KMS-11 (cell line): ENCODE measurements at regions not wholly inside any gene's neighbourhood (a gene's known extent, or its start where the extent isn't known, plus 50 kb on each side); places are given as distances from the start of the nearest gene placed in this dataset.

Experiments
- H2AFZ ChIP-seq: fragments of 200-600 bp; sonication (generic); 2 replicates; pipeline ENCODE4 v1.6.1; 2016; ENCODE audit warnings: antibody characterized with exemption, mixed run types, low read depth
- H3K27ac ChIP-seq: fragments of 200-600 bp; sonication (generic); 2 replicates; pipeline ENCODE4 v1.6.1; 2016; ENCODE audit warnings: mild to moderate bottlenecking, mixed run types
- H3K27me3 ChIP-seq: fragments of 200-600 bp; sonication (generic); 2 replicates; pipeline ENCODE4 v1.6.1; 2017; ENCODE audit warnings: mild to moderate bottlenecking, low read depth, mixed run types, moderate library complexity; ENCODE audit not compliant: insufficient read depth
- H3K36me3 ChIP-seq: fragments of 200-600 bp; sonication (generic); 2 replicates; pipeline ENCODE4 v1.6.1; 2017; ENCODE audit warnings: mild to moderate bottlenecking, mixed run types; ENCODE audit not compliant: insufficient read depth
- H3K4me1 ChIP-seq: fragments of 200-600 bp; sonication (generic); 2 replicates; pipeline ENCODE4 v1.6.1; 2016; ENCODE audit warnings: mild to moderate bottlenecking, low read depth, mixed run types; ENCODE audit not compliant: poor library complexity, severe bottlenecking
- H3K4me2 ChIP-seq: fragments of 200-600 bp; sonication (generic); 2 replicates; pipeline ENCODE4 v1.7.0; 2016; ENCODE audit warnings: mild to moderate bottlenecking, mixed run types
- H3K4me3 ChIP-seq: fragments of 200-600 bp; sonication (generic); IDR thresholded peaks from 2 replicates; pipeline ENCODE4 v1.6.1; 2017; ENCODE audit warnings: low read depth, low read length, mixed read lengths; ENCODE audit not compliant: insufficient read depth
- H3K79me2 ChIP-seq: fragments of 200-600 bp; sonication (generic); 2 replicates; pipeline ENCODE4 v1.6.1; 2016; ENCODE audit warnings: low read depth, mixed run types; ENCODE audit not compliant: insufficient read depth
- H3K9ac ChIP-seq: fragments of 200-600 bp; sonication (generic); 2 replicates; pipeline ENCODE4 v1.6.1; 2016; ENCODE audit warnings: mild to moderate bottlenecking, mixed run types
- H4K20me1 ChIP-seq: fragments of 200-600 bp; sonication (generic); 2 replicates; pipeline ENCODE4 v1.6.1; 2016; ENCODE audit warnings: mild to moderate bottlenecking, mixed run types; ENCODE audit not compliant: insufficient read depth
- CTCF ChIP-seq: fragments of 200-600 bp; sonication (generic); conservative IDR thresholded peaks from 2 replicates; pipeline ENCODE4 v1.6.1; 2017; ENCODE audit warnings: low read depth, mild to moderate bottlenecking, antibody characterized with exemption, low read length, moderate library complexity, mixed read lengths

DNA sequence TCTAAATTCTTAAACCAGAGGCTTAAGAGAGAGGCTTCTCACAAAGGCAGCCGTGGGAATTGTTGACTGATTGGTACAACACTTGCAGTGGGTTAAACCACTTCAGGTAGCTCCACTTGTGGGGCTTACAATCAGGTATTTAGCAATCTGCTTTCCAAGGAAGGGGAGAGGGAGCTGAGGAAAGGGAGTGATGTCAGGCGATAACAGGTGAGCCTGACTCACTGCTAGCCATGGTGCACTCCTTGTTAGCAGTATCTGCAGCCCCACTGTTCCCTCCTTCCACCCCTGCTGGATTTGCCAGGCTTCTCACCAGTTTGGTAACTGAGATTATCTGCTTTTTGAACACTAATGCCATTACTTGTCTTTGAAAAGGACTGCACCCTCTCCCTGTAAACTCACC is 1056.7 kb upstream of the FANCL start:
- no peak overlapping the region for H2AFZ ChIP-seq
- H3K27me3 ChIP-seq = no peaks in the 10 kb centered on the region
- no peaks in the 10 kb centered on the region for H3K36me3 ChIP-seq
- H4K20me1 ChIP-seq = no peaks in the 10 kb centered on the region
- TF ChIP-seq CTCF = no peak
- no peak overlapping the region for H3K27ac ChIP-seq
- H3K4me2 ChIP-seq = no peak overlapping the region
- no peak overlapping the region for H3K9ac ChIP-seq
- H3K4me1 ChIP-seq = no peaks in the 10 kb centered on the region
- no peaks in the 10 kb centered on the region for H3K79me2 ChIP-seq
- H3K4me3 ChIP-seq = no peak overlapping the region

GRCh38 chr2:59296279-59296678 is 1055.2 kb upstream of the FANCL start:
- Histone ChIP-seq H3K79me2 (no peaks in the 10 kb centered on the region), H3K36me3 (no peaks in the 10 kb centered on the region), H3K4me1 (no peaks in the 10 kb centered on the region), H3K27ac (no peak overlapping the region), H3K4me3 (no peak overlapping the region), H3K9ac (no peak overlapping the region), H4K20me1 (no peaks in the 10 kb centered on the region), H2AFZ (no peak overlapping the region), H3K27me3 (no peaks in the 10 kb centered on the region), H3K4me2 (no peak overlapping the region)
- TF ChIP-seq CTCF = no peak

DNA sequence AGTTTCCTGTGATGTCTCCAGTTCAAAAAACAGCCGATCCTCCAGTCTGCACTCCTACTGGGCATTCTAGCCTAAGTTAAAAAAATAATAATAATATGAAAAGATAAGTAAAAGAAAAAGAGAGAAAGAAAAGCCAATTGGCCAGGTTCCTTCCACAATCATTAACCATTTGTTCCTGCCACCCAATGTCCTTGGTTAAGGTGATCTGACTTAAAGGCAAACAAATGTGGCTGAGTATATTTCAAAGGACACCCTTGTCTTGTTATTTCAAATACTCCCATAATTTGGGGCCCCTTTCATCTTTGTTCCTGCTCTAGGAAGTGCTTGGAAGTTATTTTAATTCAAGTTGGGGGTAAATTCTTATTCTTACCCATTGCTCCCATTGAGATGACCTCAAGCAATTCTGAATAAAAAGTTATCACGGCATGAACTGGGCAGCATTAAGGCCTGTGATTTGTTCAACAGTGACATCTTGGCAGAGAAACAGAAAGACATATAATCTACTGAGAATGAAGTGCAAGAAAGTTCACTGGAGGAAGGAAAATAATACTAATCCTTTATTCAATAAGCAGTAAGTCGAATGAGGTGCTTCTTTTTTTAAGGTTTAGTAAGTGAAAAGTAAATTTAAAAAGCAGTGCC is 1054.5 kb upstream of the FANCL start:
- no peak overlapping the region for H2AFZ ChIP-seq
- H3K36me3 ChIP-seq = no peaks in the 10 kb centered on the region

GRCh38 chr2:59288771-59289170 is 1047.6 kb upstream of the FANCL start:
- Histone ChIP-seq H3K27me3 (no peaks in the 10 kb centered on the region), H3K27ac (no peak overlapping the region), H3K4me3 (no peak overlapping the region), H3K36me3 (no peaks in the 10 kb centered on the region), H3K4me2 (no peak overlapping the region), H2AFZ (no peak overlapping the region), H3K4me1 (no peaks in the 10 kb centered on the region), H3K79me2 (no peaks in the 10 kb centered on the region), H4K20me1 (0 out of 2 replicates have a peak, but pooled peaks cover 3% of the 10 kb centered on the region), H3K9ac (no peak overlapping the region)
- TF ChIP-seq CTCF = no peak

More for the DNA sequence above, 1054.5 kb upstream of the FANCL start:
- Histone ChIP-seq H3K4me1 (no peaks in the 10 kb centered on the region), H4K20me1 (no peaks in the 10 kb centered on the region), H3K4me2 (no peak overlapping the region), H3K27me3 (no peaks in the 10 kb centered on the region), H3K9ac (no peak overlapping the region), H3K27ac (no peak overlapping the region), H3K4me3 (no peak overlapping the region), H3K79me2 (no peaks in the 10 kb centered on the region)
- no peak for TF ChIP-seq CTCF
